Endodermal cell (in vitro differentiated cells): ENCODE measurements at regions not wholly inside any gene's neighbourhood (a gene's known extent, or its start where the extent isn't known, plus 50 kb on each side); places are given as distances from the start of the nearest gene placed in this dataset.

Experiments
- DNase-seq: peaks from one replicate; pipeline ENCODE4 v3.0.0-alpha.2; 2017
- H3K27ac ChIP-seq: 2 replicates; pipeline ENCODE4 v1.5.1; 2013; ENCODE audit warnings: mild to moderate bottlenecking, low read depth, low read length, moderate library complexity
- H3K27me3 ChIP-seq: 2 replicates; pipeline ENCODE4 v1.6.1; 2013; ENCODE audit warnings: mild to moderate bottlenecking, low read length, moderate library complexity; ENCODE audit not compliant: insufficient read depth, control insufficient read depth, poor library complexity, severe bottlenecking
- H3K36me3 ChIP-seq: 2 replicates; pipeline ENCODE4 v1.7.0; 2013; ENCODE audit warnings: mild to moderate bottlenecking, low read length, moderate library complexity; ENCODE audit not compliant: control insufficient read depth, insufficient read depth
- H3K4me1 ChIP-seq: one replicate; pipeline ENCODE4 v1.7.0; 2013; ENCODE audit warnings: low read length; ENCODE audit not compliant: control insufficient read depth, insufficient read depth
- H3K4me3 ChIP-seq: 2 replicates; pipeline ENCODE4 v1.5.1; 2013; ENCODE audit warnings: mild to moderate bottlenecking, low read length, moderate library complexity
- H3K9ac ChIP-seq: 2 replicates; pipeline ENCODE4 v1.6.1; 2013; ENCODE audit warnings: mild to moderate bottlenecking, low read length, moderate library complexity; ENCODE audit not compliant: poor library complexity, severe bottlenecking; ENCODE audit errors: extremely low read depth
- H3K9me3 ChIP-seq: 2 replicates; pipeline ENCODE4 v1.6.1; 2013; ENCODE audit warnings: mild to moderate bottlenecking, low read length, moderate library complexity; ENCODE audit not compliant: control insufficient read depth
- H3K27ac Mint-ChIP-seq: 2 replicates; pipeline ENCODE4 v1.8.0; 2020; ENCODE audit warnings: mixed read lengths
- H3K27me3 Mint-ChIP-seq: 2 replicates; pipeline ENCODE4 v1.8.0; 2021; ENCODE audit warnings: mild to moderate bottlenecking, mixed read lengths; ENCODE audit not compliant: insufficient read depth
- H3K36me3 Mint-ChIP-seq: 2 replicates; pipeline ENCODE4 v1.8.0; 2020; ENCODE audit warnings: low read depth, mixed read lengths
- H3K4me1 Mint-ChIP-seq: 2 replicates; pipeline ENCODE4 v1.8.0; 2020; ENCODE audit warnings: mixed read lengths
- H3K4me3 Mint-ChIP-seq: 2 replicates; pipeline ENCODE4 v1.8.0; 2020; ENCODE audit warnings: mild to moderate bottlenecking, moderate library complexity, mixed read lengths
- H3K9me3 Mint-ChIP-seq: 2 replicates; pipeline ENCODE4 v1.8.0; 2020; ENCODE audit warnings: mild to moderate bottlenecking, mixed read lengths
- WGBS, 2 experiments: methylation state at CpG; one replicate each; pipeline versions ENCODE4 v1.1.5 to v1.1.7; 2013; ENCODE audit warnings: missing lambda C conversion rate in 2 of 2, mixed read lengths in 1 of 2; ENCODE audit not compliant: insufficient coverage in 1 of 2, insufficient read length in 1 of 2; 5-methylcytosine and 5-hydroxymethylcytosine counted together
- TF ChIP-seq, protein P1 (sequence below): fragments of 200-600 bp; sonication (generic); conservative IDR thresholded peaks from 2 replicates; pipeline ENCODE4 v1.5.0; 2021; ENCODE audit warnings: antibody characterized with exemption, mild to moderate bottlenecking

DNA sequence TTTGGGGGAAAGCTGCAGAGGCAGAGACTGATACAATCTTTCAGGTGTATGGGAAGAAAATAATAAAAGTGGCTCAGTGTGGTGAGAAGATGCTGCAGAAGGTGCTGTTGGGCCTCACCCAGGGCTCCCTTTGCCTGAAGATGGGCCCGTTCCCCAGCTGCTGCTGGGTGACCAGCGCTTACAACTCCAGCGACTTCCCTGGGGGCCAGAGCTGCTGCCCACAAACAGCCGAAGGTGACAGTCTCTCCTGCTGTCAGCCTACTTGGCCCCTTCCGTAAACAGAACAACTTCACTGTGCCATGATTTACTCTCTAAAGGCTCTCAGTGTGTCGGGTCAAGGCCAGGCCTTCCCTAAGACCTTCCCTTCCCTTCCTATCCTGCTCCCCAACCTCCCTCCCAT lies 93.6 kb upstream of the PCBD1 start:
- Mint-ChIP-seq H3K4me1 (peaks cover 8% of the 10 kb centered on the region), H3K27ac (no peak overlapping the region), H3K9me3 (peaks cover 3% of the 10 kb centered on the region), H3K36me3 (no peaks in the 10 kb centered on the region), H3K4me3 (no peak overlapping the region), H3K27me3 (peaks cover 2% of the 10 kb centered on the region)
- WGBS, 2 experiments: 92 to 93% methylated on average over 4 to 6 of the region's 6 CpGs
- no peak for DNase-seq
- no peak overlapping the region for H3K9ac ChIP-seq
- no peaks in the 10 kb centered on the region for H3K36me3 ChIP-seq
- H3K4me1 ChIP-seq: no peaks in the 10 kb centered on the region
- TF ChIP-seq, protein P1, sequence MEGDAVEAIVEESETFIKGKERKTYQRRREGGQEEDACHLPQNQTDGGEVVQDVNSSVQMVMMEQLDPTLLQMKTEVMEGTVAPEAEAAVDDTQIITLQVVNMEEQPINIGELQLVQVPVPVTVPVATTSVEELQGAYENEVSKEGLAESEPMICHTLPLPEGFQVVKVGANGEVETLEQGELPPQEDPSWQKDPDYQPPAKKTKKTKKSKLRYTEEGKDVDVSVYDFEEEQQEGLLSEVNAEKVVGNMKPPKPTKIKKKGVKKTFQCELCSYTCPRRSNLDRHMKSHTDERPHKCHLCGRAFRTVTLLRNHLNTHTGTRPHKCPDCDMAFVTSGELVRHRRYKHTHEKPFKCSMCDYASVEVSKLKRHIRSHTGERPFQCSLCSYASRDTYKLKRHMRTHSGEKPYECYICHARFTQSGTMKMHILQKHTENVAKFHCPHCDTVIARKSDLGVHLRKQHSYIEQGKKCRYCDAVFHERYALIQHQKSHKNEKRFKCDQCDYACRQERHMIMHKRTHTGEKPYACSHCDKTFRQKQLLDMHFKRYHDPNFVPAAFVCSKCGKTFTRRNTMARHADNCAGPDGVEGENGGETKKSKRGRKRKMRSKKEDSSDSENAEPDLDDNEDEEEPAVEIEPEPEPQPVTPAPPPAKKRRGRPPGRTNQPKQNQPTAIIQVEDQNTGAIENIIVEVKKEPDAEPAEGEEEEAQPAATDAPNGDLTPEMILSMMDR: no peak
- H3K9me3 ChIP-seq: no peaks in the 10 kb centered on the region
- no peak overlapping the region for H3K4me3 ChIP-seq
- no peaks in the 10 kb centered on the region for H3K27me3 ChIP-seq
- no peak overlapping the region for H3K27ac ChIP-seq

DNA sequence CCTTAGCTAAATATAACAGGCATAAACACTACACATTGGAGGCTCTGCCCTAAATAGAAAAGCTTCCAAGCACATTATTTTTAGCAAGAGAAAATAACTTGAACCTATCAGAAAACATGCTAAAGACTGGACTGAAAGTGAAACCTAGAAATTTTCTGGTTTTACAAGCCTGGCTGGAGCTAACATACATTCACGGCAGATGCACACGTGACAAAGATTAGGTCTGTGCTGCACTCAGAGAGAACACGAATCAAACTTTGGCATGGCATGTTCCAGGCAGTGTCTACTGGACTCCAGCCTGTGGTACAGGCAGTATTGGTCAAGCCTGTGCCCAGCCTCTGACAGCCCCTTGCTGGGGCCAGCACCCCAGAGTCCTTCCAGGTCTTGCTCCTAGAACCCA lies 94.1 kb upstream of the PCBD1 start:
- Histone ChIP-seq H3K9me3 (no peaks in the 10 kb centered on the region), H3K4me3 (no peak overlapping the region), H3K27ac (no peak overlapping the region), H3K4me1 (no peaks in the 10 kb centered on the region), H3K27me3 (no peaks in the 10 kb centered on the region), H3K36me3 (no peaks in the 10 kb centered on the region), H3K9ac (no peak overlapping the region)
- H3K4me3 Mint-ChIP-seq: no peak overlapping the region
- H3K36me3 Mint-ChIP-seq: no peaks in the 10 kb centered on the region
- peaks cover 2% of the 10 kb centered on the region for H3K27me3 Mint-ChIP-seq
- TF ChIP-seq, protein P1: no peak
- 89 to 90% methylated on average over 3 of the region's 3 CpGs for WGBS, 2 experiments
- peaks cover 3% of the 10 kb centered on the region for H3K9me3 Mint-ChIP-seq
- no peak for DNase-seq
- H3K4me1 Mint-ChIP-seq: peaks cover 8% of the 10 kb centered on the region
- no peak overlapping the region for H3K27ac Mint-ChIP-seq

GRCh38 chr10:70984986-70985722 lies 96.8 kb upstream of the PCBD1 start:
- Mint-ChIP-seq H3K9me3 (peaks cover 3% of the 10 kb centered on the region), H3K27me3 (peaks cover 2% of the 10 kb centered on the region), H3K36me3 (no peaks in the 10 kb centered on the region), H3K4me1 (peaks cover 13% of the 10 kb centered on the region), H3K27ac (no peak overlapping the region), H3K4me3 (no peak overlapping the region)
- Histone ChIP-seq H3K4me3 (no peak overlapping the region), H3K4me1 (no peaks in the 10 kb centered on the region), H3K9me3 (no peaks in the 10 kb centered on the region), H3K36me3 (no peaks in the 10 kb centered on the region), H3K27ac (no peak overlapping the region), H3K27me3 (no peaks in the 10 kb centered on the region), H3K9ac (no peak overlapping the region)
- no peak for DNase-seq
- 81 to 83% methylated on average over 4 to 8 of the region's 8 CpGs for WGBS, 2 experiments
- TF ChIP-seq, protein P1: no peak
